PC-9 (cell line): ENCODE measurements at regions not wholly inside any gene's neighbourhood (a gene's known extent, or its start where the extent isn't known, plus 50 kb on each side); places are given as distances from the start of the nearest gene placed in this dataset.

ENCODE experiments used
- BruUV-seq: library from RNA; stranded (reverse); fragments of 400-500 nt; replicated peaks from 2 replicates; lab custom pipeline; 2021; lab: Mats Ljungman, UMichigan
- CTCF ChIA-PET: fragments of 300-600 bp; sonication (Branson Sonifier 250); formaldehyde crosslinking; loops from one replicate; lab custom pipeline; 2022; ENCODE audit warnings: antibody characterized with exemption; lab: Charles Lee
- POLR2A ChIA-PET: fragments of 300-600 bp; sonication (Branson Sonifier 250); formaldehyde crosslinking; loops from one replicate; lab custom pipeline; 2022; ENCODE audit warnings: antibody characterized with exemption; ENCODE audit not compliant: unreplicated experiment; lab: Charles Lee
- DNase-seq, 2 experiments: peaks; one replicate each; pipeline versions ENCODE4 v3.0.0 to v3.0.0-alpha.2; 2015 to 2022; ENCODE audit warnings: mixed read lengths in 1 of 2
- H2AFZ ChIP-seq: fragments of 200-600 bp; sonication (generic); 2 replicates; pipeline ENCODE4 v1.8.1; 2017; ENCODE audit warnings: antibody characterized with exemption
- H3F3A ChIP-seq: fragments of 200-600 bp; sonication (generic); 2 replicates; pipeline ENCODE4 v1.8.1; 2017; ENCODE audit warnings: antibody characterized with exemption, mild to moderate bottlenecking, low read depth; ENCODE audit not compliant: insufficient read depth
- H3K27ac ChIP-seq: fragments of 200-600 bp; sonication (generic); 2 replicates; pipeline ENCODE4 v1.6.1; 2016; ENCODE audit warnings: mixed run types
- H3K27me3 ChIP-seq: fragments of 200-600 bp; sonication (generic); 2 replicates; pipeline ENCODE4 v1.6.1; 2016; ENCODE audit warnings: low read depth, mixed run types; ENCODE audit not compliant: insufficient read depth
- H3K36me3 ChIP-seq: fragments of 200-600 bp; sonication (generic); 2 replicates; pipeline ENCODE4 v1.6.1; 2016; ENCODE audit warnings: low read depth, mixed run types
- H3K4me1 ChIP-seq: fragments of 200-600 bp; sonication (generic); replicated peaks from 2 replicates; pipeline ENCODE4 v1.6.1; 2016; ENCODE audit warnings: mixed run types; ENCODE audit not compliant: insufficient read depth
- H3K4me2 ChIP-seq: fragments of 200-600 bp; sonication (generic); 2 replicates; pipeline ENCODE4 v1.6.1; 2017; ENCODE audit warnings: mixed run types
- H3K4me3 ChIP-seq: fragments of 200-600 bp; sonication (generic); 2 replicates; pipeline ENCODE4 v1.6.1; 2016; ENCODE audit warnings: mixed run types
- H3K79me2 ChIP-seq: fragments of 200-600 bp; sonication (generic); 2 replicates; pipeline ENCODE4 v1.6.1; 2017; ENCODE audit warnings: low read depth, mixed run types
- H3K9me2 ChIP-seq: fragments of 200-600 bp; sonication (generic); 2 replicates; pipeline ENCODE4 v1.8.1; 2017; ENCODE audit warnings: mild to moderate bottlenecking; ENCODE audit not compliant: insufficient read depth
- H3K9me3 ChIP-seq: fragments of 200-600 bp; sonication (generic); 2 replicates; pipeline ENCODE4 v1.8.1; 2016; ENCODE audit warnings: low read depth; ENCODE audit not compliant: insufficient read depth
- H4K20me1 ChIP-seq: fragments of 200-600 bp; sonication (generic); 2 replicates; pipeline ENCODE4 v1.8.1; 2017; ENCODE audit not compliant: insufficient read depth
- EZH2 ChIP-seq: fragments of 200-600 bp; sonication (generic); IDR thresholded peaks from 2 replicates; pipeline ENCODE4 v1.8.0; 2017; ENCODE audit warnings: antibody characterized with exemption, low read depth
- intact Hi-C: fragments of 100-400 bp; cut with micrococcal nuclease; formaldehyde crosslinking; loops from one replicate; pipeline ENCODE4 v1.10.0; 2022; ENCODE audit not compliant: unreplicated experiment
- TF ChIP-seq, protein P1 (sequence below): fragments of 200-600 bp; sonication (generic); conservative IDR thresholded peaks from 2 replicates; pipeline ENCODE4 v1.6.1; 2017; ENCODE audit warnings: mixed run types, antibody characterized with exemption, mild to moderate bottlenecking, moderate library complexity

DNA sequence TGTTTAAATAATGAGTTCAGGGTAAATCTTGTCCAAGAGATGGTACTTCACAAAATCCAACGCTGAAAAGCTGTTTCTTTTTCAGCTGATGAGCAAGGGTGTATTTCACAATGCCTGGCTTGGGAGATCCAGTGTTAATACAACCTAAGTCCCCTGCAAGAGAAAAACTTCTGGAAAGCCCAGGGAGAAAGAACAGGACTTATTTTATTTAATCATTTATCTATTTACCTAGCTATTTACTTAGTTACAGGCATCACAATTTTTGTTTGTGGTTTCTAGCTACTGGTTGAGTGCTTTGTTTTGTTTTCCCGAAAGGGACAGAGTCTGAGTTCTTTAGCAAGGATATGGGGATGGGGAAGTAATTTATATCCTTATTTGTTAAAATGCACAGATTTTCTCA is 598.2 kb upstream of the SYT4 start:
- Histone ChIP-seq H4K20me1 (no peaks in the 10 kb centered on the region), H3K4me2 (no peak overlapping the region), H3K79me2 (no peaks in the 10 kb centered on the region), H3F3A (no peaks in the 10 kb centered on the region), H3K4me1 (no peaks in the 10 kb centered on the region; the same call in 1 of the 2 replicates), H3K36me3 (no peaks in the 10 kb centered on the region), H3K9me2 (no peaks in the 10 kb centered on the region), H3K27me3 (no peaks in the 10 kb centered on the region), H3K27ac (no peak overlapping the region), H3K4me3 (no peak overlapping the region), H2AFZ (no peak overlapping the region), H3K9me3 (no peaks in the 10 kb centered on the region)
- no peak for DNase-seq
- ChIA-PET CTCF (no interaction called here), POLR2A (no interaction called here)
- TF ChIP-seq EZH2 = no peak
- TF ChIP-seq, protein P1, sequence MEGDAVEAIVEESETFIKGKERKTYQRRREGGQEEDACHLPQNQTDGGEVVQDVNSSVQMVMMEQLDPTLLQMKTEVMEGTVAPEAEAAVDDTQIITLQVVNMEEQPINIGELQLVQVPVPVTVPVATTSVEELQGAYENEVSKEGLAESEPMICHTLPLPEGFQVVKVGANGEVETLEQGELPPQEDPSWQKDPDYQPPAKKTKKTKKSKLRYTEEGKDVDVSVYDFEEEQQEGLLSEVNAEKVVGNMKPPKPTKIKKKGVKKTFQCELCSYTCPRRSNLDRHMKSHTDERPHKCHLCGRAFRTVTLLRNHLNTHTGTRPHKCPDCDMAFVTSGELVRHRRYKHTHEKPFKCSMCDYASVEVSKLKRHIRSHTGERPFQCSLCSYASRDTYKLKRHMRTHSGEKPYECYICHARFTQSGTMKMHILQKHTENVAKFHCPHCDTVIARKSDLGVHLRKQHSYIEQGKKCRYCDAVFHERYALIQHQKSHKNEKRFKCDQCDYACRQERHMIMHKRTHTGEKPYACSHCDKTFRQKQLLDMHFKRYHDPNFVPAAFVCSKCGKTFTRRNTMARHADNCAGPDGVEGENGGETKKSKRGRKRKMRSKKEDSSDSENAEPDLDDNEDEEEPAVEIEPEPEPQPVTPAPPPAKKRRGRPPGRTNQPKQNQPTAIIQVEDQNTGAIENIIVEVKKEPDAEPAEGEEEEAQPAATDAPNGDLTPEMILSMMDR = no peak
- BruUV-seq = no TSS peak
- intact Hi-C loops = no loop called here

DNA sequence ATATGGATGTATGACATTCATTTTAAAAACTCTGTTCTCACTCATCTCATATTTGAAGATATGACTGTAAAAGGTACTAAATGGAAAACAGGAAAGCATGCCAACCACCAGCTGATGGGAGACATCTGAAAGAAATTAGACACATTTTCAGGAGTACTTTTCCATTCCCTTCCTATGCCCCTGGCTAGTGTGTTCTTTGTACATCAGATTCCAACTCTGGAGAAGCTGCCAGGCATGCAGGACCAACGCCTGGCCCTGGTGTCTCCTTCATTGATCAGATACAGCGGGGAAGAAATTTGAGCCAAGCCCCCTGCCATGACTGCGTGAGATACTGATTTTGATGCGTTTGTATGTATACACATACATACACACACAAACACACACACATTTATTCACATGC is 599.0 kb upstream of the SYT4 start:
- Histone ChIP-seq H3K9me3 (no peaks in the 10 kb centered on the region), H3K27ac (no peak overlapping the region), H3K4me3 (no peak overlapping the region), H3K9me2 (no peaks in the 10 kb centered on the region), H3K4me2 (no peak overlapping the region), H4K20me1 (no peaks in the 10 kb centered on the region), H3K4me1 (no peaks in the 10 kb centered on the region; the same call in 1 of the 2 replicates), H3K27me3 (no peaks in the 10 kb centered on the region), H2AFZ (no peak overlapping the region), H3K36me3 (no peaks in the 10 kb centered on the region), H3K79me2 (no peaks in the 10 kb centered on the region), H3F3A (no peaks in the 10 kb centered on the region)
- POLR2A ChIA-PET = no interaction called here
- no peak for TF ChIP-seq EZH2
- TF ChIP-seq, protein P1 = no peak
- intact Hi-C loops = no loop called here
- no peak for DNase-seq
- CTCF ChIA-PET = no interaction called here
- BruUV-seq = no TSS peak

- no peaks in the 10 kb centered on the region for H3F3A ChIP-seq
- H3K4me1 ChIP-seq = no peaks in the 10 kb centered on the region; the same call in 1 of the 2 replicates
- no peak overlapping the region for H3K4me3 ChIP-seq
- POLR2A ChIA-PET = no interaction called here
- DNase-seq = no peak
- no peaks in the 10 kb centered on the region for H3K9me3 ChIP-seq
- H3K79me2 ChIP-seq = no peaks in the 10 kb centered on the region
- H3K9me2 ChIP-seq = no peaks in the 10 kb centered on the region
- BruUV-seq = no TSS peak
- CTCF ChIA-PET = no interaction called here
- H2AFZ ChIP-seq = no peak overlapping the region
- H3K27me3 ChIP-seq = no peaks in the 10 kb centered on the region
- no peaks in the 10 kb centered on the region for H3K36me3 ChIP-seq
- H3K4me2 ChIP-seq = no peak overlapping the region
- no peaks in the 10 kb centered on the region for H4K20me1 ChIP-seq
- intact Hi-C loops = no loop called here
- TF ChIP-seq EZH2 = no peak
- TF ChIP-seq, protein P1 = no peak
- no peak overlapping the region for H3K27ac ChIP-seq
Measured at GRCh38 chr18:43876748-43877147, 599.5 kb upstream of the SYT4 start.
